Activated CD8-positive, alpha-beta memory T cell treated with anti-CD3 and anti-CD28 coated beads, Interleukin-2, amount 50 U/mL, for 24 hours (primary cell): ENCODE measurements at regions not wholly inside any gene's neighbourhood (a gene's known extent, or its start where the extent isn't known, plus 50 kb on each side); places are given as distances from the start of the nearest gene placed in this dataset.

Experiments used
- DNase-seq: peaks from one replicate; pipeline ENCODE4 v3.0.0-alpha.2; 2020; ENCODE audit errors: extremely low read depth

- no peak for DNase-seq
Measured at GRCh38 chr20:50258790-50259483, 68.3 kb downstream of the CEBPB start.

- no peak for DNase-seq
Measured at GRCh38 chr20:50259705-50260478, 69.3 kb downstream of the CEBPB start.

- no peak for DNase-seq
Measured at GRCh38 chr20:50260479-50261221, 70.0 kb downstream of the CEBPB start.

- DNase-seq, result no peak
Measured at GRCh38 chr20:50261471-50262212, 71.0 kb downstream of the CEBPB start.

- DNase-seq, result no peak
Measured at GRCh38 chr20:50263831-50264230, 73.2 kb downstream of the CEBPB start.

GRCh38 chr20:50264534-50265145, 74.0 kb downstream of the CEBPB start:
- DNase-seq, result no peak

GRCh38 chr20:50265245-50265946, 74.8 kb downstream of the CEBPB start:
- DNase-seq, result no peak

- DNase-seq, result no peak
Measured at GRCh38 chr20:50266293-50267040, 75.8 kb downstream of the CEBPB start.

- DNase-seq, result no peak
Measured at GRCh38 chr20:50267041-50267865, 76.6 kb downstream of the CEBPB start.

- no peak for DNase-seq
Measured at GRCh38 chr20:50267866-50268219, 77.2 kb downstream of the CEBPB start.

GRCh38 chr20:50269091-50270033, 78.7 kb downstream of the CEBPB start:
- DNase-seq, result no peak

- no peak for DNase-seq
Measured at GRCh38 chr20:50270034-50270395, 79.4 kb downstream of the CEBPB start.

GRCh38 chr20:50270569-50270968, 79.9 kb downstream of the CEBPB start:
- no peak for DNase-seq

- DNase-seq, result no peak
Measured at GRCh38 chr20:50271176-50271575, 80.5 kb downstream of the CEBPB start.

- DNase-seq, result no peak
Measured at GRCh38 chr20:50271612-50272011, 81.0 kb downstream of the CEBPB start.

GRCh38 chr20:50272030-50272723, 81.5 kb downstream of the CEBPB start:
- no peak for DNase-seq

- DNase-seq, result no peak
Measured at GRCh38 chr20:50272724-50273446, 82.3 kb downstream of the CEBPB start.
